Activated CD8-positive, alpha-beta memory T cell treated with anti-CD3 and anti-CD28 coated beads, Interleukin-2, amount 50 U/mL, for 1 hour (primary cell): ENCODE measurements at regions not wholly inside any gene's neighbourhood (a gene's known extent, or its start where the extent isn't known, plus 50 kb on each side); places are given as distances from the start of the nearest gene placed in this dataset.
A peak's percentile ranks its signal among the peaks of the same experiment; 100 is the strongest.
"Not testable (repeated sequence)": the region's sequence is repeated elsewhere in the genome, so short reads cannot be mapped to it uniquely, and the experiment has no call there.

Experiments used
- DNase-seq: peaks from one replicate; pipeline ENCODE4 v3.0.0-alpha.2; 2020; ENCODE audit errors: extremely low read depth

DNA sequence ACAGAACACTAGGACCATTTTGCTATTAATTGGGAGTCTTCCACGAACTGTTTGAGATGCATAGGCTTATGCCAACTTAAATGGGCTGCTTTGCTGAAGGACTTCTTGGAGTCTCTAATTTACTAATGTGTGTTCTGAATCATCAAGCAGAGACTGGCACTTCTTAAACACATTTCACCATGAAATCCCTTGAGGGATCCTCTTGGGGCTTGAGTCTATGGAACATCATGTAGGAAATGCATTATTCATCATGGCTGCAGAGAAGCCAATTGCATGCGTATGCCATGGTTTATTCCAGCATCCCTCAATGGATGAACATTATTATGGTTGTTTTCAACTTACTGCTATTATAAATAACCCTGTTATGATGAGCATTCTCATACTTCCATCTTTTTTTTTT is 73.4 kb downstream of the FGD2 start:
- DNase-seq, result no peak

DNA sequence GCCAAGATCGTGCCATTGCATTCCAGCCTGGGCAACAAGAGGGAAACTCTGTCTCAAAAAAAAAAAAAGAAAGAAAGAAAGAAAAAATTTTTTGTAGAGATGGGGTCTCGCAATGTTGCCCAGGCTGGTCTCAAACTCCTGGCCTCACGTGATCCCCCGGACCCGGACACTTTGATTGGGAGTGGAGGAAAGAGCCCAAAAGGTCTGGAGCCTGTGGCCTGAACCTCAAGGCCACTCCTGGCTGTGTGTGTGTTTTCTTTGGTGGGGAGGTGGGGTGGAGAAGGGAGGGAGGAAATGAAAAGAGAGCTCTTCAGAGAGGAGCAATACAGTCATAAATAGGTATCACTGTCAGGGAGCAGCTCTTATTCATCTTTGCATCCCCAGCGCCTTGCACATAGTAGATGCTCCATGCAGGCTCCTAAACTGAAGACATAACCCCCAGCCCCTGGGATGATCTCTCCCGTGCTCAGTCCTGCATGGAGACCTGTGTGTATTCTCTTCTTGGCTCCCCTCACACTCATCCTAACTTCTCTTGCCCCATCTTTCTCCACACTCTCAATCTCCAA is 75.7 kb downstream of the FGD2 start:
- DNase-seq, result no peak

DNA sequence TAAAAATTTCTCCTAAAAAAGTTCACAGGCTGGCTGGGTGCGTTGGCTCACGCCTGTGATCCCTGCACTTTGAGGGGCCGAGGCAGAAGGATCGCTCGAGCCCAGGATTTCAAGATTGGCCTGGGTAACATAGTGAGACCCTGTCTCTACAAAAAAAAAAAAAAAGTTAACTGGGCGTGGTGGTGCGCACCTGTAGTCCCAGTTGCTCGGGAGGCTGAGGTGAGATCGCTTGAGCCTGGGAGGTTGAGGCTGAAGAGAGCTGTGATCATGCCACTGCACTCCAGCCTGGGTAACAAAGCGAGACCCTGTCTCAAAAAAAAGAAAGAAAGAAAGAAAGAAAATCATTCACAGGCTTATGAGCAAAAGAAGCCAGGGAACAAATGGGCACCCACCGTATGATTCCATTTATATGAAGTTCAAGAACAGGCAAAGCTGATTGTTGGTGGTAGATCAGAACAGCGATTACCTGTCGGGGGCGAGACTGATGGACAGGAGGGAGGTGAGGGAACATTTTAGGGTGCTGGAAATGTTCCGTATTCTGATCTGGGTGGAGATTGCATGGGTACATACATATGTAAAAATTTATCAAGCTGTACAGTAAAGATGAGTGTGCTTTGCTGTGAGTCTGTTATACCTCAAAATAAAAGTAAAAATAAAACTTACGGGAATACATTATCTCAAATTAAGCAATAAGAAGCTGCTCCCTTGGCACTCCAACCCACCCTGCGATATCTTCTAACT is 77.1 kb downstream of the FGD2 start:
- DNase-seq, result no peak

DNA sequence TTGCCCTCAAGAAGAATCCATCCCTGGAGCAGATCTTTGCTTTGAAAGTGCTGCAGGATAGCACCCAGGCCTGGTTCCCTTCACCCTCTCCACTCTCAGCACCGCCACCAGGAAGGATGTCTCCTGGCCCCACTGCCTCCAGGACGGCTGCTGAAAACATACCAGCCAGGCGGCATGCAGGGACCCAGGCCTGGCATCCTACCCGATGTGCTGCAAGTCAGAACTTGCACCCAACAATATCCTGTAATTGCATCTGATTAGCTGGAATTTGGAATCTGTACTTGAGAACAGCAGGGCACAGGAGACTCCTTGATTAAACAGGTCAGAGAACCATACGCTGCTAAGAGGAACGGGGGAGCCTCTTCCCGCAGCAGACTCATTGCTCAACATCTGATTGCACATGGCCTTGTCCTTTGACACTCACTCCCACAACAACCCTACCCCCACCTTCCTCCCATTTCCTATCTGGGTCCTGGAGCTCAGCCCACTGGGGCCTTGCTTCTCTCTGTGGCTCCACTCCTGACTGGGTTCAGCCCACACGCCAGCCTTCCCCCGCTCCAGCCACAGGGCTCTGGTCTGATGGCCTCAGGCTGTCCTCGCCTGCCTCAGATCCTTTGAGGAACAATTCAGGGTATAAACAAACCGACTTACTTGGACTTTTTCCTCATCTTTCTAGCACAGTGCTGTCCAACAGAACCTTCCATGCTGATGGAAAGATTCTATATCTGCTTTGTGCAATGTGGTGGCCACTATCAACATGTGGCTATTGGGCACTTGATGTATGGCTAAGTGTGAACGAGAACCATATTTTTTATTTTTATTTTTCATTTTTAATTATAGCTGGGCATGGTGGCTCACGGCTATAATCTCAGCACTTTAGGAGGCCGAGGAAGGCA is 78.0 kb downstream of the FGD2 start:
- DNase-seq, result no peak

DNA sequence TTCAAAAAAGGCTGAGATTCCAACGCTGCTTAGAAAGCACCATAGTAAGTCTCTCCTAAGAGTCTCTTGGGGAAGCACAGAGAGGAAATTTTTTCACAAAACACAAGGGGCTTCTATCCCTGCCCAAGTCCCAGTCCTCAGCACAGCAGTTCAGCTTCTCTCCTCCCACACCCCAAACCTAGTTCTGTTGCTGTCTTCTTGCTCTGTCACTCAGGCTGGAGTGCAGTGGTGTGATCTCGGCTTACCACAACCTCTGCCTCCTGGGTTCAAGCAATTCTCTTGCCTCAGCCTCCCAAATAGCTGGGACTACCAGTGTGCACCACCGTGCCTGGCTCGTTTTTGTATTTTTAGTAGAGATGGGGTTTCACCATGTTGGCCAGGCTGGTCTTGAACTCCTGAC is 79.2 kb downstream of the FGD2 start:
- not testable (repeated sequence) for DNase-seq

DNA sequence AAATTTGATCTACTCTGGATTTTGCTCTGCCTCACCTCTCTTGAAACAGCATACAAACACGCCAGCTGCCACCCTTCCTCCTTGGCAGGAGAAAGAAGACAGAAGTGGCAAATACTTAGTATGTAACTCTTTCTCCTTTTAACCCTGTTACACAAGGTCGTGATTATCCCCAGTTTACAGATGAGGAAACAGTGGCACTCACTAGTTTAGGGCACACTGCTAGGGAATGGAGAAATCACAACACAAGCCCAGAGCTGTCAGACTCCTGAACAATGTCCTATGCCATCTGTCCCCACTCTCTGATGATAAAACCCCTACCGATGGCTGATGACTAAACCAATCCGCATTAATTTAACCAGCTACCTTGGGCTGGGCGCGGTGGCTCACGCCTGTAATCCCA is 79.7 kb downstream of the FGD2 start:
- DNase-seq, result no peak

DNA sequence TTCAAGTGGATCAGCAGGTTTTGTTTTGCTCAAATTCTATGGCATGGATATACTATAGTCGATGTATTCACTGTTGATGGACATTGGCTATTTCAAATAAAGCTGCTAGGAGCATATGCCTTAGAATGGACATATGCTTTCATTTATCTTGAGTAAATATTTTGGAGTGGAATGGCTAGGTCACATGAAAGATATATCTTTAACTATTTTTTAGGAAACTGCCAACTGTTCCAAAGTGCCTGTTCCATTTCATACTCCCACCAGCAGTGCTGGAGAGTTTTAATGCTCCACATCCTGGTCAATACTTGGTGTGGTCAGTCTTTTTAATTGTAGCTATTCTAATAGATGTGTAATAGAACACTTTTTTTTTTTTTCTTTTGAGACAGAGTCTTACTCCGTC is 81.1 kb upstream of the PIM1 start:
- no peak for DNase-seq

DNA sequence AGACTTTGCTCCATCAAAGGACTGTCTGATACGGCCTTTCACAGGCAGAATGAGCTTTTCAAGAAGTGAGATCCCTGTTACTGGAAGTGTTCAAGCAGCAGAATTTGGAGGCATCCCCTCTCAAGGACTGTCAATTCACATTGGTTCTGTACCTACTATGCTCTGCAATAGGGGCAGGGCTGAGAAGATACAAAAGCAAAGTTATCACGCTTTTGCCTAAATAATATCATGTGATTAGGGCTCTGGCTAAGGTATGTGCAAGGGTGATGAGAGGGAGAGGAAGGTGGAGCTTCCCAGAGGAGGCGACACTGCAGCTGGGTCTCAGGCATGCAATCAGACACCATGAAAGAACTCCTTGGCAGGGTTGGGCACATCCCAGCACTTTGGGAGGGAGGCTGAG is 80.2 kb upstream of the PIM1 start:
- DNase-seq, result no peak

DNA sequence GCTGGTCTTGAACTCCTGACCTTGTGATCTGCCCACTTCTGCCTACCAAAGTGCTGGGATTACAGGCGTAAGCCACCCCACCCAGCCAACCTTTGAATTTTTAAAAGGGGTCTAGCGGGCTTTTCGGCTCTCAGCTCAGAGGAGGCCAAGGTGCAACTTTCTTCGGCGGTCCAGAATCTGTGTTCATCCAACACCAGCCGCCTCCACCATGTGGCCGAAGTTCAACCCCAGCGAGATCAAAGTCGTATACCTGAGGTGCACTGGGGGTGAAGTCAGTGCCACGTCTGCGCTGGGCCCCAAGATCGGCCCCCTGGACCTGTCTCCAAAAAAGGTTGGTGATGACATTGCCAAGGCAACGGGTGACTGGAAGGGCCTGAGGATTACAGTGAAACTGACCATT is 78.8 kb upstream of the PIM1 start:
- not testable (repeated sequence) for DNase-seq

DNA sequence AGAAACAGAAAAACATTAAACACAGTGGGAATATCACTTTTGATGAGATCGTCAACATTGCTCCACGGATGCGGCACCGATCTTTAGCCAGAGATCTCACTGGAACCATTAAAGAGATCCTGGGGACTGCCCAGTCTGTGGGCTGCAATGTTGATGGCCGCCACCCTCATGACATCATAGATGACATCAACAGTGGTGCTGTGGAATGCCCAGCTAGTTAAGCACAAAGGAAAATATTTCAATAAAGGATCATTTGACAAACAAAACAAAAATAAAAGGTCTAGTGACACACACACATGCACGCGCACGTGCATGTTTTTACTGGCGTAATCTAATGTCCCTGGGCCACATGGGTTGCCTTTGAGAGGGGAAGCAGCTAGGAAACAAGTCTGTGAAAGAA is 78.4 kb upstream of the PIM1 start:
- DNase-seq, result not testable (repeated sequence)

DNA sequence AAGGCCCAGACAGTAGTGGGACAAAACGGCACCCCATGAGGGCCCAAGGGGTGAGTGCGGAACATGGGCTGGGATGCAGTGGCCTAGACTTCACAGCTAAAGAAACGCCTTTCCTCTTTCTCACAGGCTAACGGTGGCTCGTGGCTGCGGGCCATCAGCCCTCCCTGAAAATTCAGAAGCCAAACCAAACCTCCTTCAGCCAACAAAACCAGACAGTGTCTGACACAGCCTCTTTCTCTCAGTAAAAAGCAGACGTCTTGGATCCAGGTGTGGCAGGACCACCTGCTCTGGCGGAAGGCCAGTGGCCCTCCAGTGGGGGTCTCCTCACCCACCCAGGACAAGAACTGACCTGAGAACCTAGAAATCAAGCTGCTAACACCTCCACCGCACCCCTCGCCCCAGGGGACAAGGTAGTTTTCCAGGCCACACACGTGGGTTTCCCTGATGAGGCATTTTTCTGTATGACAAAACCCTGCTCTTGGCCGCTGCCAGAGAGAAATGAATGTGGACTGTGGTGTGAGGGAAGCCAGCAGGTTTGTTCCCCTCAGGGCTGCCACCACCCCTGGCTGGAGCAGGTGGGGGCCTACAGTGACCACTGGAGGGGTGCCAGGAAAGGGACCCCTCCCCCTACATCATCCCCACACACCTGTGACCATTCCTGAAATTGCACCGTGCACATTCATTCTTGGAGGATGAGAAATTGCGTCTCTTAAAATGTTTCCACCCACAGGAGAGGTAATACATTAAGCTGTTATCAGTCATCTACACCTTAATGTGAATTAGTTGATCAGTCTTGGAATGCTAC is 76.8 kb upstream of the PIM1 start:
- DNase-seq, result no peak

DNA sequence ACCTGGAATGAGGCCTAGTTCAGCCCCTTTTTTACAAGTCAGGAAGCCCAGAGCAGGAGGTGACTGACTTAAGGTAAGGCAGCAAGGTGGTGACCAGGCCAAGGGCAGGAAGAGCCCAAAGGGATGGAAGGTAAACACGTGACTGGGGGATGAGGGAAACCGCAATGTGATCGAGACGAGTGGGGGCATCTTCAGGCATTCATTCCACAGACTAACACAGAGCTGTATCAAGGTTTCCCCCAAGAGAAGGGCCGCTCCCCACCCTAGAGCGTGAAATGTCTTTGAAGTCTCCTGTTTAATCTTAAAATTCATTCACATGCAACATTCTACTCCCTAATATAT is 76.3 kb upstream of the PIM1 start:
- DNase-seq, result no peak

DNA sequence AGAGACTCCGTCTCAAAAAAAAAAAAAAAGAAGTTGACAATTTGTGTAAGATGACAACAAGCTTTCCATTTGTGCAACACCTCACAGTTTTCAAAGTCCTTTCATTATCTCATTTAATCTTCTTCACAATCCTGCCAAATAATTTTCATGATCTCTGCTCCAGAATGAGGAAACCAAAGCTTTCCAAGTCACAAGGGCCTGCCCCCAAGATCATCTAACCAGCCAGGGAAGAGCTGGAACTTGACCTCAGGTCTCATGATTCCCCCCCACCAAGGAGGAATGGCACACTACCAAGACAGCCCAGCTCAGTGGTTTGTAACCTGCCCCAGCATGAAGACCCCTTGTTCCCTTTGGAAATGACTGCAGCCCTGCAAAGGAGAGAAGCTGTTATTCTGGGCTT is 74.0 kb upstream of the PIM1 start:
- DNase-seq, result no peak

DNA sequence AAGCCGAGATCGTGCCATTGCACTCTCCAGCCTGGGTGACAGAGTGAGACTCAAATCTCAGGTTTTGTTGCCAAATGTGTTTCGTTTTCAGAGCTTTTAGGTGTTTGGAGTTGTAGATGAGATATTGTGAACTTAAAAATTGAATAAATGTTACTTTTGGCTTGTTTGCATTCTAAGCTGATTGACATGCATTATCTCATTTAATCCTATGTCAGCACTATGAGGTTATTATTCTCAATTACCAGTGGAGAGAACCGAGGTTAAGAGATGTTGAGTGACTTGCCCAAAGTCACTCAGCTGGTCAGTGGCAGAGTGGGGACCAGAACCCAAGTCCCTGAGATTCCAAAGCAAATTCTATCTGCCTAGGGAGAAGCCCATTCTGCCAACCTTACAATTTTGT is 72.6 kb upstream of the PIM1 start:
- no peak for DNase-seq

DNA sequence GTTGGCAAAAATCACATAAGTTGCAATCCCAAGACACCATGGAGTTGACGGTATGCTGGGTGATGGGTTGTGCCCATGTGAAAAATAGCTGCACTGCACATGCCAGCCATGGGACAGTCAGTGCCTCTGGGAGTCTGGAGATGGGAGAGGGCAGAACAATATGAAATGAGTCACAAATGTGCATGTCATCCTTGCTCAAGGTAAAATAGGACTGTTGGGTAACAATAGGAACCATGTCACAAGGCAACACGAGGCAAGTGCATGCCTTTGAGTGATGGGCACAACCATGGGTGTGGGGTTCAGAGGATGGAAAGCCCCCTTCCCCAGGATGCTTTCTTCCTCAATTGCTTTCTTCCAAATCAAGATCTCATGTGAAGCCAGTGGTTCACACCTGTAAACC is 70.5 kb upstream of the PIM1 start:
- DNase-seq, result no peak

DNA sequence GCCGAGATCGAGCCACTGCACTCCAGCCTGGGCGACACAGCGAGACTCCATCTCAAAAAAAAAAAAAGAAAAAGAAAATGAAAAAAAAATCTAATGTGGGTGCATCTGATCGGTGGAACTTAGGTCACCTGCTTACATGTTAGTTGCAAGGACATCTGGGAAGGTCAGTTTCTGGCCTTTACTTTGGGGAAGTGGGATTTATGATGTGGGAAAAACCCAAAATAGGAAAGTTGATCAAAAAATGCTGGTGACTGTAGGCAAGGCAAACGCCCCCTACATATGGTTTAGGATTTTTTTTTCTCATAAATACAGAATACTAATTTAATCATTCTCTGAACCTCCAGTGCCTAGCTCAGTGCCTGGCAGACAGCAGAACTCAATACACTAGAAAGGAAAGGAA is 69.2 kb upstream of the PIM1 start:
- no peak for DNase-seq

DNA sequence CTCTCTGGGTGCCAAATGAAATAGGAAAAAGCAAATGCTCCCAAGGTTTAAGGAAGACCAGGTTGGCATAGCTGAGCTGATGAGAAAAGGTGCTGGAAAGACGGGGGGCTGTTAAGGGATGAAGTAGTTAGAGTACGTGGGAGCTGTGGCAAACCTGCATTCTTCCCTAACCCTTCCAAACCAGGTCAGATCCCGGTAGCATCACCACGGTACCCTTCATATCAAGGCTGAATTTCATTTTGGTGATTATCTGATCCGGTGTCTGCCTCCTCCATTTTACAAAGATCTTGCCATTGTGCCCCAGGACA is 68.0 kb upstream of the PIM1 start:
- DNase-seq, result no peak

DNA sequence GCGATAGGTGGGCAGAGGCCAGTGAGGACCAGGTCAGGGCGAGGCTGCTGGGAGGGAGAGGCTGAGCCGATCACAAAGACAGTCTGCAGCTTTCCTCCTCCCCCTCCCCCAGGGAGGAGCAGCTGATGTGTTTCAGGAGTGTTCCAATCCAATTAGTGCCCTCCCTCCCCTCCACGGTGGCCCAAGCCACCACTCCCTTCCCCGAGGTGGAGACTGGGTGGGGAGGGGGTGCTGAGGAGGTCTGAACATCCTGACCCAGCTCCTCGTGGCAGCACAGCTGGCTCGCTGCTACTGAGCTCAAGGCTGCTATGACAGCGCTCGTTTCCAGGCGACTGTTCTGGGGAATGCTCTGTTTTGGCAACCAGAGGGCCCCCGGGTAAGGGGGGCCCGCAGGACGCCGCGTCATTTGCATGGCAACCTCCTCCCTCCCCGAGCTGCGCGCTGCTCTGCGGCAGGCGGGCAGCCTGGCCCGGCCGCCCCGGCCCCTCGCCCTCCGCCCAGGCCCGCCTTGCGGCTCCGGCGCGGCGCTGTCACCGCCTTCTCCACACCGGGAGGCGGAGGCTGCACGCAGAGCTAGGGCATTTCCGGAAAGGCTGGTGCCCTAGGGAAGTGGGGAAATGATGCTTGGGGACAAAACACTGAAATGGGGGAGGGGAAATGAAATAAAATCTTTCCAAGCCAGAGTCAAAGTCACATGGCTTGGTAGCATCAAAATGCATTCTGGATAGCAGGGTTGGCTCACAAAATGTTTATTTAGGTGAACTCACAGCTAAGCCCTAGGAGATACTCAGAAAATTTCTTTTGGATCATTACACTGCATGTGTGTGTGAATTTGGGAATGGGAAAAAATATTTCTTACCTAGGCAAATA is 67.4 kb upstream of the PIM1 start:
- DNase-seq, result peak; percentile 44

DNA sequence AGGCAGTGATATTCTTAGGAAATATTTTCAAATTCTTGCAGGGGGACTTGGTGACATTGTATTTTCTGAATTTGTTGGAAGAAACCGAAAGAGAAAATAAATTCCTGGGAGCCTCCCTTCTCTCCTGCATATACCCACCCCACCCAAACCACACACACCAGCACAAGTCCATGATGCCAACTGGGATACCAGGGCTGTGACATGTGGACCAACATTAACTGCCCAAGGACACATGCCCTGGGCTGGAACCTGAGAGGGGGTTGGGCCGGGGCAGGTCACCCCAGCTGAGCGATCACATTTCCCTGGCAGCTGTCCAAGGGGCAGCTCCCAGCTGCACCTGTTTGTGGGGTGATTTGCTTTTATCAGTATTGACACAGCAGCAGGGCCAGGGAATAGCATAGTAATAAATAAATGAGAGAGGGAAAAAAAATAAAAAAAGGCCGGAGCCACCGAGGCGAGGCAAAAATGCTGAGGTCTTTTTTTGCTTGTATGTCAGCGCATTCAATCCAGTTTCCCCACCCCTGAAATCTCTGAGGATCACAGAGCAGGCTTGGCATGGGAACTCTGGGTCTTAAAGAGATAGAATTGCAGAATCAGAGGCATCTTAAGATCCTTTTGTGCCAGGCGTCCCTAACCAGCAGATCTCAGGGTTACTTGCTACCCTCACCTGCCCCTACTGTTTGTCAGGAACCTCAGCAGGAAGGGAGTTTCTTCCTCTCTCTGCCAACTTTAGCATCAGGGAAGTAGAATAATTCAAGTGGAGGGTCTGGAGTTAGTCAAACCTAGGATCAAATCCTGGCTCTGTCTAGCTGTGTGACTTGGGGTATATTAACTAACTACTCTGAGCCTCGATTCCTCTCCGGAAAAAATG is 66.5 kb upstream of the PIM1 start:
- DNase-seq, result no peak

DNA sequence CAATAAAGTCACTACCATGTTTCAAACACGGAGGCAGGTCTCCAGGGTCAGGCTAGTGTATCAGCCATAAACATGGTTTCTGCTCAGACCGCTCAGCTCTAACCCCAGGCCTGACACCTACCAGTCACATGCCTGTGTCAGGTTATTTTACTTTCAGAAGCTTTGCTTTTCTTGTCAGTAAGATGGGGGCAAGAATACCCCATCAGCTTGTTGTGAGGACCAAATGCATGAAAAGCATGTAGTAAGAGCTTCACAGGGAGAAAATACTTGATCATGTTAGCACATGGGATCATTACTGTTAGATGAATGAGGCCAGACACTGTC is 65.2 kb upstream of the PIM1 start:
- no peak for DNase-seq
